OCI-LY3 (cell line): ENCODE measurements at regions not wholly inside any gene's neighbourhood (a gene's known extent, or its start where the extent isn't known, plus 50 kb on each side); places are given as distances from the start of the nearest gene placed in this dataset.
A peak's percentile ranks its signal among the peaks of the same experiment; 100 is the strongest.

ENCODE experiments used
- H2AFZ ChIP-seq: fragments of 200-600, 300-600 bp; shearing (Covaris generic); 2 replicates; pipeline ENCODE4 v1.6.0; 2014; ENCODE audit warnings: antibody characterized with exemption, low read depth, low read length
- H3K27ac ChIP-seq: fragments of 200-600, 300-600 bp; sonication (generic); 2 replicates; pipeline ENCODE4 v1.5.1; 2014; ENCODE audit warnings: mild to moderate bottlenecking, low read length, moderate library complexity, mixed read lengths
- H3K27me3 ChIP-seq: fragments of 200-600, 300-600 bp; sonication (generic); 2 replicates; pipeline ENCODE4 v1.6.1; 2014; ENCODE audit warnings: low read depth, low read length, mixed read lengths
- H3K36me3 ChIP-seq: fragments of 200-600, 300-600 bp; sonication (generic); replicated peaks from 2 replicates; pipeline ENCODE3; 2014; ENCODE audit warnings: low read depth, low read length, mixed read lengths
- H3K4me1 ChIP-seq: fragments of 300-600, 200-600 bp; sonication (generic); 2 replicates; pipeline ENCODE4 v1.6.1; 2014; ENCODE audit warnings: low read length, mixed read lengths
- H3K4me2 ChIP-seq: fragments of 200-600, 300-600 bp; sonication (generic); 2 replicates; pipeline ENCODE4 v1.6.1; 2014; ENCODE audit warnings: low read length, mixed read lengths
- H3K4me3 ChIP-seq: fragments of 300-600, 200-600 bp; sonication (generic); 2 replicates; pipeline ENCODE4 v1.5.1; 2014; ENCODE audit warnings: antibody characterized with exemption, mild to moderate bottlenecking, low read length, moderate library complexity
- H3K79me2 ChIP-seq: fragments of 300-600, 200-600 bp; shearing (Covaris generic); 2 replicates; pipeline ENCODE4 v1.6.1; 2014; ENCODE audit warnings: mild to moderate bottlenecking, low read length, mixed read lengths
- H3K9ac ChIP-seq: fragments of 300-600, 200-600 bp; shearing (Covaris generic); 2 replicates; pipeline ENCODE4 v1.6.0; 2014; ENCODE audit warnings: mild to moderate bottlenecking, low read length, moderate library complexity
- H3K9me3 ChIP-seq: fragments of 200-600, 300-600 bp; shearing (Covaris generic); 2 replicates; pipeline ENCODE4 v1.6.1; 2014; ENCODE audit warnings: low read length, mixed read lengths; ENCODE audit not compliant: insufficient read depth
- H4K20me1 ChIP-seq: fragments of 200-600, 300-600 bp; sonication (generic); 2 replicates; pipeline ENCODE4 v1.6.1; 2016; ENCODE audit warnings: low read length, mixed read lengths; ENCODE audit not compliant: insufficient read depth
- EZH2phosphoT487 ChIP-seq: fragments of 200-600 bp; shearing (Covaris generic); IDR thresholded peaks from 2 replicates; pipeline ENCODE4 v1.6.1; 2018; ENCODE audit warnings: antibody characterized with exemption, mixed run types, low read depth
- TF ChIP-seq, protein P1 (sequence below): fragments of 200-600, 300-600 bp; sonication (generic); IDR thresholded peaks from 2 replicates; pipeline ENCODE4 v1.5.1; 2014; ENCODE audit warnings: antibody characterized with exemption, low read length, low read depth

DNA sequence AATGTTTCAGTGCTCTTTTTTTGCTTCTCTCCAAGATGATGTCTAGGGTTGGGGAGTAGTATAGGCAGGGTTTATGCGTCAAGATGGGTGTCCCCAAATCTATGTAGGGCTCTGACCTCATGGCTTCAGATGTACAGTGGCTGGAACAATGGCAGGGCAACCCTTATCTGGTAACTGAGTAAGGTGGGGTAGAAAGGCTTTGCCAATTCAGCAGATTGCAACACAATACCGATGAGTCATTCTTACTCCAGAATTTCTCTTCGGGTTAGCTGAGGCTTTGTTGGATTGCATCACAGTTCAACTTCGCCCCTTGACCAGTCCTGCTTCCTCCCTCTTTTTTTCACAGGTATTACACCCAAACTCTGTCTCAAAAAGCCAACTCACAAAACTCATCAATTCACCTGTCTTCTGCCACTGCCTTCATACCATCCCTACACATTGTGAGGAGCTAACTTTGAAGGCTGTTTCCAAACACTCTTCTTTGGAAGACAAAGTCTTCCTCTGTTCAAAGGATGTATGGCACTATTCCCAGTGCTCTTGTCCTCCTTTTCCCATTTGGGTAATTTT lies 190.2 kb upstream of the CNOT2 start:
- no peaks in the 10 kb centered on the region for H3K27me3 ChIP-seq
- H3K4me2 ChIP-seq, result no peak overlapping the region
- H3K4me1 ChIP-seq, result peaks cover 31% of the 10 kb centered on the region
- no peaks in the 10 kb centered on the region for H3K9me3 ChIP-seq
- no peaks in the 10 kb centered on the region for H3K79me2 ChIP-seq
- no peak overlapping the region for H3K9ac ChIP-seq
- H4K20me1 ChIP-seq, result no peaks in the 10 kb centered on the region
- H3K27ac ChIP-seq, result no peak overlapping the region
- no peak overlapping the region for H2AFZ ChIP-seq
- no peak overlapping the region for H3K4me3 ChIP-seq
- no peaks in the 10 kb centered on the region for H3K36me3 ChIP-seq
- no peak for TF ChIP-seq EZH2phosphoT487
- TF ChIP-seq, protein P1, sequence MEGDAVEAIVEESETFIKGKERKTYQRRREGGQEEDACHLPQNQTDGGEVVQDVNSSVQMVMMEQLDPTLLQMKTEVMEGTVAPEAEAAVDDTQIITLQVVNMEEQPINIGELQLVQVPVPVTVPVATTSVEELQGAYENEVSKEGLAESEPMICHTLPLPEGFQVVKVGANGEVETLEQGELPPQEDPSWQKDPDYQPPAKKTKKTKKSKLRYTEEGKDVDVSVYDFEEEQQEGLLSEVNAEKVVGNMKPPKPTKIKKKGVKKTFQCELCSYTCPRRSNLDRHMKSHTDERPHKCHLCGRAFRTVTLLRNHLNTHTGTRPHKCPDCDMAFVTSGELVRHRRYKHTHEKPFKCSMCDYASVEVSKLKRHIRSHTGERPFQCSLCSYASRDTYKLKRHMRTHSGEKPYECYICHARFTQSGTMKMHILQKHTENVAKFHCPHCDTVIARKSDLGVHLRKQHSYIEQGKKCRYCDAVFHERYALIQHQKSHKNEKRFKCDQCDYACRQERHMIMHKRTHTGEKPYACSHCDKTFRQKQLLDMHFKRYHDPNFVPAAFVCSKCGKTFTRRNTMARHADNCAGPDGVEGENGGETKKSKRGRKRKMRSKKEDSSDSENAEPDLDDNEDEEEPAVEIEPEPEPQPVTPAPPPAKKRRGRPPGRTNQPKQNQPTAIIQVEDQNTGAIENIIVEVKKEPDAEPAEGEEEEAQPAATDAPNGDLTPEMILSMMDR, result no peak

- H4K20me1 ChIP-seq, result no peaks in the 10 kb centered on the region
- TF ChIP-seq, protein P1, result no peak
- no peak for TF ChIP-seq EZH2phosphoT487
- H2AFZ ChIP-seq, result no peak overlapping the region
- no peak overlapping the region for H3K4me2 ChIP-seq
- no peaks in the 10 kb centered on the region for H3K79me2 ChIP-seq
- H3K27ac ChIP-seq, result no peak overlapping the region
- no peaks in the 10 kb centered on the region for H3K36me3 ChIP-seq
- H3K4me1 ChIP-seq, result no peaks in the 10 kb centered on the region
- no peaks in the 10 kb centered on the region for H3K9me3 ChIP-seq
- no peak overlapping the region for H3K9ac ChIP-seq
- no peak overlapping the region for H3K4me3 ChIP-seq
- H3K27me3 ChIP-seq, result no peaks in the 10 kb centered on the region
These were observed 183.9 kb upstream of the CNOT2 start for GRCh38 chr12:70059373-70059772.

GRCh38 chr12:70060634-70061033 lies 182.6 kb upstream of the CNOT2 start:
- no peaks in the 10 kb centered on the region for H3K9me3 ChIP-seq
- H4K20me1 ChIP-seq, result no peaks in the 10 kb centered on the region
- no peak overlapping the region for H3K4me3 ChIP-seq
- no peak overlapping the region for H2AFZ ChIP-seq
- H3K36me3 ChIP-seq, result no peaks in the 10 kb centered on the region
- no peak for TF ChIP-seq EZH2phosphoT487
- TF ChIP-seq, protein P1, result no peak
- H3K9ac ChIP-seq, result no peak overlapping the region
- no peaks in the 10 kb centered on the region for H3K27me3 ChIP-seq
- H3K4me2 ChIP-seq, result no peak overlapping the region
- H3K27ac ChIP-seq, result no peak overlapping the region
- no peaks in the 10 kb centered on the region for H3K4me1 ChIP-seq
- H3K79me2 ChIP-seq, result no peaks in the 10 kb centered on the region

GRCh38 chr12:70068743-70069142 lies 174.5 kb upstream of the CNOT2 start:
- Histone ChIP-seq H2AFZ (peak overlapping the region; percentile 60), H3K27ac (peak overlapping the region; percentile 6; the same call in 1 of the 2 replicates), H3K27me3 (no peaks in the 10 kb centered on the region), H3K4me2 (peak overlapping the region; percentile 36), H4K20me1 (no peaks in the 10 kb centered on the region), H3K4me1 (peaks cover 13% of the 10 kb centered on the region), H3K36me3 (no peaks in the 10 kb centered on the region), H3K9me3 (no peaks in the 10 kb centered on the region), H3K4me3 (no peak overlapping the region), H3K79me2 (no peaks in the 10 kb centered on the region), H3K9ac (no peak overlapping the region)
- no peak for TF ChIP-seq EZH2phosphoT487
- TF ChIP-seq, protein P1, result no peak
